HG03064 (cell line): ENCODE measurements at regions not wholly inside any gene's neighbourhood (a gene's known extent, or its start where the extent isn't known, plus 50 kb on each side); places are given as distances from the start of the nearest gene placed in this dataset.
"Not testable (repeated sequence)": the region's sequence is repeated elsewhere in the genome, so short reads cannot be mapped to it uniquely, and the experiment has no call there.

Experiments used
- ATAC-seq: cut with Tn5 transposase; IDR thresholded peaks from one replicate; pipeline ENCODE4 v1.9.1; 2021; ENCODE audit warnings: low read depth; ENCODE audit not compliant: unreplicated experiment

DNA sequence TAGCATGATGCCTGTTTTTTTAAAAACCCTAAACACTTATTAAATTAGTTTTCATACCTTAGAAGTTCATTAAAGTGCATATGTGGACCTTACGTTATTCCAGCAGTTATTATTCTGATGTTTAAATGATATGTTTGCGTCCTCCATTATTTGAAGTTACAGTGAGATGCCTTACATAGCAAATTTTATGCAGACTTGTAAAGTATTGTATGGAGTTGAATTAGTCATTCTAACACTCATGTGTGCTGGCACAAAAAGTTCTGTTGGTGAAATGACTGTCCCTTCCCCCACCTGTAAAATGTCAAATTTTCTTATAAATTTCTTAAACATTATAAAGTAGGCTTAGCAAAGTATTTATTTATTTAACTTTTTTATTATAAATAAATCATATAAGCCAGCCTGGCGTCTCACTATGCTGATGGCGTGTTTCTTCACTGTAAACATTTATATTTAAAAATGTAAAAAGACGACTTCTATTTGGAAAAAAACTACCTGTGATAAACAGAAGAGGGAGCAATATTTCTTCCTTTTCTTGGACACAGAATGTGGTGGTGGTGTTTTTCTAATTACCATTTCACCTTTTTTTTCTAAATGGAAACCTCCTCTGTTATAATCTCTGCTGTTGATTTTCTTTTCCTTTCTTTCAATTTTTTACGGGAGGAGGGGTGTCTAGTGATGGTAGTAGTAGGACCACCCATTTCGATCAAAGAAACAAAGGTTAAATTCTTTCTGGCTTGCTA is 155.4 kb downstream of the RFPL4B start:
- ATAC-seq = no peak

DNA sequence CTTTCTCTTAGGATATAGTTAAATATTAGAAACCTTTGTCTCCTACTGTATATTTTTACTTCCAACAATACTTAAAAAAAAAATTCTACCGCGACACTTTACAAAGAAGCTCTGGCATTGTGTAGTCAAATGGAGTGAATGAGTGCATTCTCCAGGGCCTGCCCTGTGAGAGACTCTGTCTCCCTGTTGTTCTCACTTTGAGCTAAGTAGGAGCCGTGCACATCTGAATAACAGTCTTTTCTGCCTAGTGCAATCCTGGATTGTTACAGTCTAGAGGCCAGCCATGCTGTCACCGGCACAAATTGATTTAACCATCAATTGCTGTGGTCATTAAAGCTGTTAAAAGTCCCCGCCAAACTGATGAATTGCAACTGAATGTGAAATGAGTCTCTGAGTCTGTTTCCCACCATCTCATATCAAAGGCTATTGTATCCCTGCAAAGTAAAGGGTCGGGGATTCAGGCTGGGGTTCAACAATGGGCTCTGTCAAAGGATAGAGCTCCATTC is 156.0 kb downstream of the RFPL4B start:
- no peak for ATAC-seq

DNA sequence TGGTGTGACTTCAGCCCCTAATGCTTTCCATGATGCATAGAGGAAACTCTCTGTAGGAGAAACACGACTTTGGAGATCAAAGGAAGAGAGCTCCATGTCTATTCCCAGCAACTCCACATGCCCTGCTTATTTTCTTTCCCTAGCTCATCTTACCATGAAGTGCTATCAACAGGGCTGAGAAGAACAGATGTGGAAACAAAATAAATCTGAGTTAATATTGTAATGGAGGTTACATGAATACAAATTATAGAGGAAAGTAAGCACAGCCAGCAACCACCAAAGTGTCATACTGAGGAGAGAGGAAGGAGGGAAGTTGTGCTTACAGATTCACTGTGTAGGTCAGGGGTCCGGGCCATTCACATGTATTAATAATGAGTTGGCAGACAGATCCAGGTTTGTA is 157.5 kb downstream of the RFPL4B start:
- no peak for ATAC-seq

DNA sequence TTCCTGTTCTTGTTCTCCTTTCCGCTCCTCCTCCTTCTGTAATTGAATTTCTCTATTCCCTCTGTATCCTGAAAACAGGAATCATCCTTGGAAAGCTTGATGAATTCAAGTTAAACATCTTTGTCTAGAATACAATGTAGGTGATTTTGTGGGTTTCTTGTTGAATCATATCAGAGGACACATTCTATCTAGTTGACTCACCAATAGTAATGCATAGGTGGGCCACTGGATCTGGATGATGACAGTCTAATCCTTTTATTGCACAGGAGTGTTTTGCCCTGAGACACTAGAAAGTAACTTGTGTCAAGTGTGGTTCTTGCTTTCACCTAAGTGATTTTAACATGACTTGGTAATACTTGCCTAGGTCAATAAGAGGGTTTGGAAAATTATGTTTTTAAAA is 164.3 kb downstream of the RFPL4B start:
- no peak for ATAC-seq

DNA sequence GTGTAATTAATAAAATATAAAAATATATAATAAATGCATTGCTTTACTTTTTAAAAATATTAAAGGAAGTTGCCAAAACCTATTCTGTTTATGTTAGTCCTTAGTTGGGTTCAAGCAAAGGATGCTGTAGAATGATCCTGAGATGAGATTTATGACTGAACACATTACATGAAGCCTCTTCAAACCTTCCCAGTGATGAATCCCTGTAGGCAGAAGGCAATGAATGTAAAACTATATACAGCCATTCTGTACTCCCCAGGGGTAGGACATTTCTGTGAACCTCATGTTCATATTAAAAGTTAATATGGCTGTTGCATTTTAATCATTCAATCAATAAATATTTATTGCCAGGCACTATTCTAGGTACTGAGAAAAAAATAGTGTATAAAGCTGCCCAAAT is 166.0 kb downstream of the RFPL4B start:
- no peak for ATAC-seq

DNA sequence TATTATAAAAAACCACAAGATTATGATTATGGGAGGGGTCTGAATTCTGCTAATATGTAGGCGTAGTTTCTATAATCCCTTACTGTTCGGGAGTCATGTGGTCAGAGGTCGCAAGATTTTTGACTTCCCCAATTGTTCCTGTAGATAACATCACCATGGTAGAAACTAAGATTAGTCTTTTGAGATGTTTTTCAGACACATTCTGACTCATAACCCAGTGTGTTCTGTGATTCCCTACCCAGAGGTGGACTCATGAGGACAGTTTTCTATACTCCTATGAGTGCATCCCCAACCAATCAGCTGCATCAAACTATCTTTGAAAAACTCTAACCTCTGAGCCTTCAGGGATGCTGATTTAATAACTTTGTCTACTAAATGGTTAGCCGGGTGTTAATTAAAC is 175.5 kb downstream of the RFPL4B start:
- no peak for ATAC-seq

DNA sequence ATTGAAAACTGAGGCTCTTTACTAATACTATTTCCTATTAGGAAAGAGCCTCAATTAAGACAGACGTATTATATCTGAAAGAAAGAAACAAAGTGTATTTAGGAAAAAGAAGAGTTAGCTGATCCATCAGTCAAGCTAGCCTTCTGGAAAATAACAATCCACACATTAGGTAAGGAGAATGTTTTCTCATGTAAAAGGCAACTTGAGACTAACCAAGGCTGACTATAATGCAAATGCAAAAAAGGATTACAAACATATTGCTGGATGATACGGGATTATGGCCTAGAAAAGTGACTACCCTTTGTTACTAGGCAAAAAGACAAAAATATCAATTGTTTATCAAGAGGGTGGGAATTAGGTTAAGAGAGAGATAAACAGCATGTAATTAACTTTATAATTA is 176.9 kb downstream of the RFPL4B start:
- no peak for ATAC-seq

DNA sequence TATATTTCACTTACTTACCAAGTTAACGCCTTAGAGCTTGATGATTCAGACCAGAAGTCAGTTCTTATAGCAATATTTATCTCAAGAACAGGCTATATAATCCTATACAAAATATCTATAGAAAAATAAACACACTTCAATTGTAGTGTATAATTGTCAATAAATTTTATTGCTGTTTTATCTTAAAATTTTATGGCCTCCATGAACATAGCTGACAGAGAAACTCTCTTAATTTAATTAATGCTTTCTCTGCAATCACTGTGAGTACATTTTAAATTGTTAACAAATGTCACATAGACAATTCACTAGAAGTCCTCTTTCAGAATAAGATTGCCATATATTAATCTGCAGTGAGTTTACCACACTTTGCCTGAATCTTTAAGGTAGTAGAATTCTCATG is 178.6 kb downstream of the RFPL4B start:
- no peak for ATAC-seq

DNA sequence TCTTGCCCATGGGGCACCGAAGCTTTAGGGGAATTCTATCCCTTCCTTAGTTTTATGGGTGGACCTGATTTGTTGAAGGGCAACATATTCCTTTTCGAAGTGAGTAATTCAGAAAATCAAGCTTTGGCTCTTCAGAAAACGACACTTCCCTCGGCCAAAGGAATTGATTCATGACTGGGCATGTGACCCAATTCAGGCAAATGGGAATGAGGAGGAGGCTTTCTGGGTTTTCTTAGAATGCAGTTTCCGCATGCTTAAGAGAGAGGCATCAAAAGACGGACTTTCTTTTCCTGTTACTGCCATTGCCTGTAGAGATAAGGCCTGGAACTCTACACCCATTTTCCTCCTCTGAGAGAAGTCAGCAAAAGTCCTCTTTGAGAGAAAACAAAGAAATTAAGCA is 179.5 kb downstream of the RFPL4B start:
- no peak for ATAC-seq

DNA sequence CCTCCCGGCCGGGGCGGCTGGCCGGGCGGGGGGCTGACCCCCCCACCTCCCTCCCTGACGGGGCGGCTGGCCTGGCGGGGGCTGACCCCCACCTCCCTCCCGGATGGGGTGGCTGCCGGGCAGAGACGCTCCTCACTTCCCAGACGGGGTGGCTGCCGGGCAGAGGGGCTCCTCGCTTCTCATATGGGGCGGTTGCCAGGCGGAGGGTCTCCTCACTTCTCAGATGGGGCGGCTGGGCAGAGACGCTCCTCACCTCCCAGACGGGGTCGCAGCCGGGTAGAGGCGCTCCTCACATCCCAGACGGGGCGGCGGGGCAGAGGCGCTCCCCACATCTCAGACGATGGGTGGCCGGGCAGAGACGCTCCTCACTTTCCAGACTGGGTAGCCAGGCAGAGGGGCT is 181.2 kb downstream of the RFPL4B start:
- ATAC-seq = not testable (repeated sequence)

DNA sequence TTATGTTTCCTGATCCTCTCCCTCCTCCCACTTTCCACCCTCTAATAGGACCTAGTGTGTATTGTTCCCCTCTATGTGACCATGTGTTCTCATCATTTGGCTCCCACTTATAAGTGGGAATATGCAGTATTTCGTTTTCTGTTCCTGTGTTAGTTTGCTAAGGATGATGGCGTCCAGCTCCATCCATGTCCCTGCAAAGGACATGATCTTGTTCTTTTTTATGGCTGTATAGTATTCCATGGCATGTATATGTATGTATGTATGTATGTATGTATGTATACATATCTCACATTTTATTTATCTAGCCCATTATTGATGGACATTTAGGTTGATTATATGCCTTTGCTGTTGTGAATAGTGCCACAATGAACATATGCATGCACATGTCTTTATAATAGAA is 188.7 kb downstream of the RFPL4B start:
- ATAC-seq = no peak

DNA sequence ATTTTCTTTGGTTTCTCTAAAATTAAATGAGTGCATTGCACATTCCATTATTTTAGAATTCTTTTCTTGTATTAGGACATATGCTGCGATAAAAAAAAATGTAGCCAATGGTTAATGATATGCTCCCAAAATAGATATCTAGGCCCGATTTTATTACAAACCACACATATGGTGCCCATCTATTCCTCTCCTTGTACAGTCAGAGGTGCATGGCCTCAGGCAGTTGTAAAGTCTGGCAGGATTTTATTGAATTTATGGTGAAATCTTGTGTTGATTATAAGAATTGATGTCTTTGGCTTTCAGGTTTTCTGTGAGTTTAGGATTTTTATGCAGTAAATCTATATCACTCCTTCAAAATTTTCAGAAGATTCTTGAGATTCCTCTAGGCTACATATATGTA is 192.2 kb downstream of the RFPL4B start:
- no peak for ATAC-seq

DNA sequence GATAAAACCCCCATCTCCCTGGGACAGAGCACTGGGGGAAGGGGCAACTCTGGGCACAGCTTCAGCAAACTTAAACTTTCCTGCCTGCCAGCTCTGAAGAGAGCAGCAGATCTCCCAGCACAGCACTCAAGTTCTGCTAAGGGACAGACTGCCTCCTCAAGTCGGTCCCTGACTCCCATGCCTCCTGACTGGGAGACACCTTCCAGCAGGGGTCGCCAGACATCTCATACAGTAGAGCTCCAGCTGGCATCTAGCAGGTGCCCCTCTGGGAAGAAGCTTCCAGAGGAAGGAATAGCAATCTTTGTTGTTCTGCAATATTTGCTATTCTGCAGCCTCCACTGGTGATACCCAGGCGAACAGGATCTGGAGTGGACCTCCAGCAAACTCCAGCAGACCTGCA is 194.7 kb downstream of the RFPL4B start:
- not testable (repeated sequence) for ATAC-seq

DNA sequence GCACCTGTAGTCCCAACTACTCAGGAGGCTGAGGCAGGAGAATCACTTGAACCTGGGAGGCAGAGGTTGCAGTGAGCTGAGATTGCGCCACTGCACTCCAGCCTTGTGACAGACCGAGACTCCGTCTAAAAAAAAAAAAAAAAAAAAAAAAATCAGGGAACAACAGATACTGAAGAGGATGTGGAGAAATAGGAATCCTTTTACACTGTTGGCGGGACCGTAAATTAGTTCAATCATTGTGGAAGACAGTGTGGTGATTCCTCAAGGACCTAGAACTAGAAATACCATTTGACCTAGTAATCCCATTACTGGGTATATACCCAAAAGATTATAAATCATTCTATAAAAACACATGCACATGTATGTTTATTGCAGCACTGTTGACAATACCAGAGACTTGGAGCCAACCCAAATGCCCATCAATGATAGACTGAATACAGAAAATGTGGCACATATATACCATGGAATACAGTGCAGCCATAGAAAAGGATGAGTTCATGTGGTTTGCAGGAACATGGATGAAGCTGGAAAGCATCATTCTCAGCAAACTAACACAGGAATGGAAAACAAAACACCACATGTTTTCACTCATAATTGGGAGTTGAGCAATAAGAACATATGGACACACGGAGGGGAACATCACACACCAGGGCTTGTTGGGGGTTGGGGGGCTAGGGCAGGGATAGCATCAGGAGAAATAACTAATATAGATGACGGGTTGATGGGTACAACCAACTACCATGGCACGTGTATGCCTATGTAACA is 200.4 kb downstream of the RFPL4B start:
- ATAC-seq = not testable (repeated sequence)

DNA sequence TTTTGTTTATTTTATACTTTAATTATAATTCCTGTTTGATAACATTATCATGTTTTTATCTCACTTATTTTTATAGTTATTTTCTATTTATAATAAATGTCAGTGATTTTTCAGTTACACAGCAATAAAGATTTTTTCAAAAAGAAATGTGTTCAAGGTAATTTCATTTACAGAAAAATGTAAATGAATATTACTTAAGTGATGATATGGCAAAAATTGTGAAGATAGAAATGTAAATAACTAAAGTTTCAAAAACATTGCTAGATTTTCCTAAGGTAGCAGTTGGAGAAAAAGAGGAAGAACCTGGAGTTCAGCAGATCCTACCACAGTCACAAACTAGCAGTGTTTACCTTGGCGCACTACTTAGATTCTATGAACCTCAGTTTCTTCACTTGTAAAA is 202.6 kb downstream of the RFPL4B start:
- ATAC-seq = no peak

DNA sequence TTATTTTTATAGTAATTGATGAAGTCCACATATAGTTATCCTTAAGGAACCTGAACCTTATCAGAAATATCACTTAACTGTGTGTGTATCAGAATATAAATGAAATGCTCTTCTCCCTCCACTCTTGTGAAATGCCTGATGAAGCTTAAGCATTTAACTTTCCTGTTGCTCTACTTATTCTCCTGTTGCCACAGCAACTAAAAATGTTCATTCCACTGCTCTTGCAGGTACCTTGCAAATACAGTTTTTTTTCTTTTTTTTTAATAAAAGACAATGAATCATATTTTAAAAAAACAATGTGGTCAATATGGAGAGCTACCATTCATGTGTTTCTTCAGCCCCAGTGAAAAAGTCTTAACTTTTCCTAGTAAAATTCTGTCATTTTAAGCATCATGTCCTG is 210.3 kb downstream of the RFPL4B start:
- no peak for ATAC-seq

DNA sequence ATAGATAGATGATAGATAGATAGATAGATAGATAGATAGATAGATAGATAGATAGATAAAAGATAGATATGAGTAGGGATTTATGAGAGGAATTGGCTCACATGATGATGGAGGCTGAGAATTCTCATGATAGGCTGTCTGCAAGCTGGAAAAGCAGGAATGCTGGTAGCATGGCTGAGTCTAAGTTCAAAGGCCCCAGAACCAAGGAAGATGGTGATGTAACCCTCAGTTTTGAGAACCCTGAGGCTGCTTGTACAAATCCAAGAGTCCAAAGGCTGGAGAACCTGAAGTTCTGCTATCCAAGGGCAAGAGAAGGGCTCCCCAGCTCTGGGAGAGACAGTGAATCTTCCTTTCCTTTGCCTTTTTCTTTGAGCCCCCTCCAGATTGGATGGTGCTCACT is 210.8 kb downstream of the RFPL4B start:
- no peak for ATAC-seq

DNA sequence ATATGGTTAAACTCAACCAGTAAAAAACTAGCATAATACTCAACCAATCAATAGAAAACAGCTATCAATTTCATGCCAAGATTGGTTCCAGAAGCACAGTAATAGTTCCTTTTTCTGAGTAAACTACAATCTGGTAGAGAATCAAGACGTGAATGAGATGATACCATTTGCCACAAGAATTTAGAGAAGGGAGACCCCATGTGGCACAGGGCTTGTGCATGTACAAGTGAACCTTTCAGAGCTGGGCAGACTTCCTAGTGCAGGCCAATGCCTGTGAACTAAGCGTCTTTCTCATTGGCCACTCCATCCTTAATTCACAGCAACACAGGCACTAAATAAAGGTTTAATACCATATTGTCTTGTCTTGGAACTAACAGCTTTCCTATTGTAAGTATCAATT is 213.5 kb downstream of the RFPL4B start:
- no peak for ATAC-seq

DNA sequence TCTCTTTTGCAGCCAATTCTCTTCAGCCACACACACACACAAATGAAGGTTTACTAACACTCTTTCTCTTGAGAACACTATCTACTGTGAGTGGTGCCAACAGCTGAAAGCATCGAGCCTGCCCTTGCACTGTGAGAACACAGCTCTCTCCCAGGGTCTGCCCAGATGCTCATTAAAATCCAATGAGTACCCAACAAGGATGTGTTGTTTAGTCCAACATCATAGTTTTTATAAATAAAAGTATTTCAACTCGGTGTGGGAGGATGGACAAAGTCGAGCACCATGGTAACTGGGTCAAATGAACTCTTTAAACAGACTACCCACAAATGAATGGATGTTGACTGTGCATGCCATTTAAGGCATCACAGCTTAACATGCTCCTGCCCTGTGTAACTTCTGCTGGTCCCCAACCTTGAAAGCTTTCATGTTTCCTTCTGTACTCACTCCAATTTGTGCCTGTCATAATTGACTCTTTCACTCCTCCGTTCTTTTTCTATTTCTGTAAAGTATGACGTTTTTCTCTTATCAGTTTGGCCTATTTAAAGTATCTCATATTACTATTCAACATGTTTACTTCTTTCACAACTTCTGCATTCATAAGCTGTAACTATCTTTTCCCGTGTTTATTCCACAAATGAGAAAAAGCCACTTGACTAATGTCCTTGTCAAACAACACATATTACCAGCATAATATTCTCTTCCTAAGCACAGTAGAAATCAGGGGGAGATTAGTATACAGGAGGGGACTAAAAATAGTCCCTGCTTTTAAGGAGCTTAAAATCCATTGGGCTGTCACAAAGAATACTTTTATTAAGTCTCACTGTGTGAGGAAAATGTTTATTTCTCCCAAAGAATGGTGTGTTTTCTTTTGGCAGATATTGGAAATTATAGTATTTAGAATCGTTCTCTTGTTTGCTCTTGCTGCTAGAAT is 215.4 kb downstream of the RFPL4B start:
- no peak for ATAC-seq

DNA sequence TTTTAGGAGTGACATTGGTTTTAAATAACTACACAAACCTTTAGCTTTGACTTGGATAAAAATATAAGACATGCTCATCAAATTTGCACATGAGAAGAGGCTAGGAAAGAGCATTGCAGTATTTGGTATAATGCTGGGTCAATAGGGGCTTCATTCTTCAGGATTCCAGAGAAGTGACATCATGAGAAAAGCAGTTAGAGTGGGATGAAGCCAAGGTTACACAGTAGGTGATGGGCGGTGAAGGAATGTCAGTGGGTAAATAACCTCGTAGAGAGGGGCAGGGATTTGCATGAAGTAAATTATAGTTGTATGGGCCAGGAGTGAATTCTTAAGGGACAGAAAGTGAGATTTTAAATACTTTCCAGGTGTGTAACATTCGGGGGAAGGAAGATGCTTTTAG is 216.2 kb downstream of the RFPL4B start:
- no peak for ATAC-seq

DNA sequence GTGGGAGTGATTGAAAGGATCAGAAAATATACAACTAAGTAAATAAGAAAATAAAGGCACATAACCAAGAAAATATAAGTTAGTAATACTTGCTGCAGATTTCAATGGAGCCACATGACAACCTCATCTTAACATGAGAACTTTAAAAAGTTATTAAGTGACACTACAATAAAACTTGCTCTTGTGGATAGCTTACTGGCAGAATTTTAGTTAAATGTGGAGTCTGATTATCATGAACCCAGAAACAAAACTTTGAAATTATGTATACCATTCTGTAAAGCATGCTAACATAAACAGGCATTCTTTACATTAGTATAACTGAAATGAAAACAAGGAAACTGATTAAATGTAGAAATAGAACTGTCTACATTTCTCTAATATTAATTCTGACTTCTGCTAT is 220.9 kb downstream of the RFPL4B start:
- no peak for ATAC-seq
